A549 (cell line): ENCODE measurements at regions not wholly inside any gene's neighbourhood (a gene's known extent, or its start where the extent isn't known, plus 50 kb on each side); places are given as distances from the start of the nearest gene placed in this dataset.

Source experiments
- CBX2 ChIP-seq: fragments of 200-600 bp; sonication (generic); IDR thresholded peaks from 2 replicates; pipeline ENCODE4 v1.6.1; 2016; ENCODE audit warnings: low read depth, mild to moderate bottlenecking, borderline replicate concordance
- CHD2 ChIP-seq: fragments of 150-350 bp; IDR thresholded peaks from 2 replicates; pipeline ENCODE4 v1.6.1; 2014; ENCODE audit warnings: low read length; ENCODE audit not compliant: partially characterized antibody
- CTCF ChIP-seq: fragments of >200 bp; sonication (Bioruptor Twin); formaldehyde crosslinking; IDR thresholded peaks from 3 replicates; pipeline ENCODE4 v1.5.1; 2016
- EP300 ChIP-seq, 2 experiments: fragments of >200 bp; sonication (Bioruptor Twin); formaldehyde crosslinking; IDR thresholded peaks; 2 replicates in 1 of 2; 3 replicates in 1 of 2; pipeline ENCODE4 v1.6.1; 2016 to 2017
- HDAC2 ChIP-seq: fragments of 200-600 bp; sonication (generic); IDR thresholded peaks from 2 replicates; pipeline ENCODE4 v1.6.1; 2016
- JUNB ChIP-seq: fragments of >200 bp; sonication (Bioruptor Twin); formaldehyde crosslinking; IDR thresholded peaks from 2 replicates; pipeline ENCODE4 v1.6.1; 2016
- KDM1A ChIP-seq: fragments of 200-600 bp; sonication (generic); IDR thresholded peaks from 2 replicates; pipeline ENCODE4 v1.6.1; 2016; ENCODE audit warnings: low read depth, mild to moderate bottlenecking
- MAZ ChIP-seq: fragments of 150-350 bp; IDR thresholded peaks from 2 replicates; pipeline ENCODE4 v1.6.1; 2014; ENCODE audit warnings: antibody characterized with exemption, low read depth, low read length, borderline replicate concordance
- PHF8 ChIP-seq: fragments of 200-600 bp; sonication (generic); IDR thresholded peaks from 2 replicates; pipeline ENCODE4 v1.6.1; 2016; ENCODE audit warnings: low read depth, mild to moderate bottlenecking, antibody characterized with exemption, moderate library complexity, borderline replicate concordance

- TF ChIP-seq EP300 (IDR thresholded peaks at IDR 0.05) = no peak
- no peak for TF ChIP-seq KDM1A
- no peak for TF ChIP-seq CTCF
- no peak for TF ChIP-seq HDAC2
- no peak for TF ChIP-seq JUNB
- TF ChIP-seq MAZ = no peak
- TF ChIP-seq CBX2 = no peak
- no peak for TF ChIP-seq CHD2
- no peak for TF ChIP-seq PHF8
Measured at GRCh38 chr12:69105101-69105962, 134.0 kb upstream of the CPSF6 start.
